Stomach (tissue), 4 donors: ENCODE measurements at regions not wholly inside any gene's neighbourhood (a gene's known extent, or its start where the extent isn't known, plus 50 kb on each side); places are given as distances from the start of the nearest gene placed in this dataset.

Source experiments
- EP300 ChIP-seq: sonication (generic); formaldehyde crosslinking; IDR thresholded peaks from one replicate; pipeline ENCODE4 v1.6.1; 2017; ENCODE audit warnings: antibody characterized with exemption
- POLR2A ChIP-seq, 4 donors: fragments of 450-650 bp; IDR thresholded peaks; one replicate each; pipeline ENCODE4 v1.6.1; 2016; ENCODE audit warnings: antibody characterized with exemption in 4 of 4, control low read depth in 2 of 4, mild to moderate bottlenecking in 1 of 4, moderate library complexity in 1 of 4
- POLR2AphosphoS5 ChIP-seq, 3 donors: sonication (generic); formaldehyde crosslinking; IDR thresholded peaks; one replicate each; pipeline ENCODE4 v1.6.1; 2016; ENCODE audit warnings: antibody characterized with exemption in 3 of 3
- TF ChIP-seq, protein P1 (sequence below), 7 experiments: fragments of 450-650 bp in 4 of 7; fragments of 200-600 bp in 3 of 7; sonication (generic) in 3 of 7; IDR thresholded peaks; one replicate each; pipeline ENCODE4 v1.5.1; 2016 to 2019; ENCODE audit warnings: antibody characterized with exemption in 7 of 7, control low read depth in 2 of 7, mild to moderate bottlenecking in 1 of 7

DNA sequence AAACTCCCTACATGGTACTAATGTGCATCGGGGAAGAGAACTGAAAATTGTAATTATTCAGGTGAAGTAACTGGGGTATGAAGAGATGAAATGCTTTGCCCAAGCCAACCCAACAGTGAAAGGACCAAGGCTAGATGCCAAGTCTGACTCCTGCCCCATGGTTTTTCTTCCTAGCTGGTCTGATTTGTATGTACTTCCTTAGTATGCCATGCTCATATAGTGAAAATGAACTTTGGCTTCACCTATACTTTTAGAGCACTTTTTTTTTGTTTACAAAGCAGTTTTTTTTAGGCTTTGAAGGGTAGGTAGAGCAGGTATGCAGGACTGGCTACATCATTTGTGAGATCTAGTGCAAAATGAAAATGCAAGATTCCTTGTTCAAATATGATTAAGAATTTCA, 359.4 kb upstream of the RIOK2 start:
- TF ChIP-seq, protein P1, sequence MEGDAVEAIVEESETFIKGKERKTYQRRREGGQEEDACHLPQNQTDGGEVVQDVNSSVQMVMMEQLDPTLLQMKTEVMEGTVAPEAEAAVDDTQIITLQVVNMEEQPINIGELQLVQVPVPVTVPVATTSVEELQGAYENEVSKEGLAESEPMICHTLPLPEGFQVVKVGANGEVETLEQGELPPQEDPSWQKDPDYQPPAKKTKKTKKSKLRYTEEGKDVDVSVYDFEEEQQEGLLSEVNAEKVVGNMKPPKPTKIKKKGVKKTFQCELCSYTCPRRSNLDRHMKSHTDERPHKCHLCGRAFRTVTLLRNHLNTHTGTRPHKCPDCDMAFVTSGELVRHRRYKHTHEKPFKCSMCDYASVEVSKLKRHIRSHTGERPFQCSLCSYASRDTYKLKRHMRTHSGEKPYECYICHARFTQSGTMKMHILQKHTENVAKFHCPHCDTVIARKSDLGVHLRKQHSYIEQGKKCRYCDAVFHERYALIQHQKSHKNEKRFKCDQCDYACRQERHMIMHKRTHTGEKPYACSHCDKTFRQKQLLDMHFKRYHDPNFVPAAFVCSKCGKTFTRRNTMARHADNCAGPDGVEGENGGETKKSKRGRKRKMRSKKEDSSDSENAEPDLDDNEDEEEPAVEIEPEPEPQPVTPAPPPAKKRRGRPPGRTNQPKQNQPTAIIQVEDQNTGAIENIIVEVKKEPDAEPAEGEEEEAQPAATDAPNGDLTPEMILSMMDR (IDR thresholded peaks at IDR 0.05) = no peak
- TF ChIP-seq POLR2A (IDR thresholded peaks at IDR 0.05) (no peak), POLR2AphosphoS5 (IDR thresholded peaks at IDR 0.05) (no peak), EP300 (no peak)
